ENCODE measurements at regions not wholly inside any gene's neighbourhood (a gene's known extent, or its start where the extent isn't known, plus 50 kb on each side); places are given as distances from the start of the nearest gene placed in this dataset.
A peak's percentile ranks its signal among the peaks of the same experiment; 100 is the strongest.

DNA sequence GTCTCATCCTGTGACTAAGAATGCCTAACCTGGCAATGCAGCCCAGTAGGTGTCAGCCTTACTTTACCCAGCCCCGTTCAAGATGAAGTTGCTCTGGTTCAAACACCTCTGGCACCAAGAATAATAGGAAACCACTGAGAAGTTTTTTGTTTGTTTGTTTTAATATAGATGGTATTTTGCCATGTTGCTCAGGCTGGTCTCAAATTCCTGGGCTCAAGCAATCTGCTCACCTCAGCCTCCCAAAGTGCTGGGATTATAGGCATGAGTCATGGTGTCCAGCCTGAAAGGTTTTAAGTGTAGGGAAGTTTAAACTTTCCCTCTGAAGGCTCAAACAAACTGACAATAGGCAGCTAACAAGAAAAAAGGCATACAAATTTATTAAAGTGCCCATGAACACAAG is 51.2 kb upstream of the ABCC4 start:
- DNase-seq = no peak

DNA sequence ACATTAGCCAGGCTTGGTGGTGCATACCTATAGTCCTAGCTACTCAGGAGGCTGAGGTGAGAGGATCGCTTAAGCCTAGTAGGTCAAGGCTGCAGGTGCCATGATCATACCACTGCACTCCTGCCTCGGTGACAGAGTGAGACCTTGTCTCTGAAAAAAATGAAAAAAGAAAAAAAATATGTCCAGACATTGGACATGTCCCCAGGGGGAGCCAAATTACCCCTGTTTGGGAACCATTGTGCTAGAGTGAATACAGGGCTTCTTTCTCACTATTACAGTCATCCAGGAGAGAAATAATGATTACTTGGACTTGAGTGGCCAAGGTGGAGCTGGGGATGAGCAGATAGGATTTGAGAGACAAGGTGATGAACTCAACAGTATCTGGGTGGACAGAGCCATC is 52.9 kb upstream of the ABCC4 start:
- no peak for DNase-seq

DNA sequence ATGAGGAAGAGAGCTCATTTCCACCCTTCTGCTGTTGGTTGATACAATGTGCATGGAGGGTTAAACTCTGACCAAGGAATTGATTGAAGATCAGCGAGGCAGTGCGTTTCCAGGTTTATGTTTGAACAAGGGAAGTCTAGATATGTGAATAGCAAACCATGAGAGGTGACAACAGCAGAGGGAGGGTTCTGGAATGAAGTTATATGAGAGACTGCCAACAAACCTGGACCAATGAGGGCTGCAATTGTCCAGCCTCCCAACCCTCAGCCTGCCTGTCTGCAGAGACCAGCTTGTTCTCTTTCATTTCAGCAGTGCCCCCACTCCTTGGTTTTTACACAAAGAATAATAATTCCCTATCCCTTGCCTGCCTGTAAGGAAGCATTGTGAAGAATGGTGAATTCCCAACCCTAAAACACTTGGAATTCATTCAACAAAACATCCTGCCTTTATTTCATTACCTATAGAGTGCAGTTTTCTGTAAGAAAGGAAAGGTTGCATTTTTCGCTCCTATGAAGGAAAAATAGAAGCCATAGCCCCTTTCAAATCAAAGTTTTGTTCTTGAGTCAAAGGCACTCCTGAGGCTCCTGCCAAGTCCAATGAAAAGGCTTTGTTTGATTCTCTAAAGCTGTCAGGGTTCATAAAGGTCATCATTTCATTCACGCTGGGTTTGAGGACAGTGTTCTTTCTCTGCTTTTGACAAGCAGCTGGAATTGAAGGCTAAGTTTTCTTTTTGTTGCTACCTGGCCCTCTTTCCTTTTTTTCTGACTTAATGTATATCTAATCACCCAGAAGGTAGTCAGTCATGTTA is 53.6 kb upstream of the ABCC4 start:
- no peak for DNase-seq

DNA sequence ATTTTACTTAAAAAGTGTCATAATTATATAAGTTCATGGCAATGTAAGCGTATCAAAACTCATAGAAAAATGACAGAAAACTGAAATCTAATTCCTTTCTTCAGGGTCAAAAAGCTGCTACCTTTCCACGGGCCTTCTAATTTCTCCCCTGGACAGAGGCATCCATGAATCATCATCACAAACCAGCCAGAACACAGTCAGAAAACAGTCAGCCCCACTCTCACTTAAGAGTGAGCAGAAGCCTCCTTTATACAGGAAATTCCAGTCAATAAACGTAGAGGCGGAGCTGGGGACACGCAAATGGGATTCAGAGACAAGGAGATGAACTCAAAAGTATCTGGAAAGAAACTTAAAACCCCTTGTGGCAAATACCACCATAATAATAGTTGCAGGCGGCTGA is 54.2 kb upstream of the ABCC4 start:
- DNase-seq = no peak

DNA sequence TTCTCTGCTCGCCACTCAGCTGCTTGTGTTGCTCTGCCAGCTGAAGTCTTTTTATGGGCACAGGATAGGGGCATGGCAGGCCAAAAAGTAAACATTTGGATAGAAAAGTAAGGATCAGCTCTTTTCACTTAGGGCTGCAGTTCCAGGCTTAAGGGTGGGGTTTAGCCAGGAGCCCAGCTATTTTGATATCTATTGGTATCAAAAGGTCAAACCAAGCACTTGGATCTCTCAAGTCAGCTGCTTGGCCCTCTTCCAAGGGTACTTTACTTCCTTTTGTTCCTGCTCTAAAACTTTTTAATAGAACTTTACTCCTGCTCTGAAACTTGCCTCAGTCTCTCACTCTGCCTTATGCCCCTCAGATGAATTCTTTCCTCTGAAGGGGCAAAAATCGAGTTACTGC is 55.7 kb upstream of the ABCC4 start:
- peak; percentile 47 for DNase-seq

DNA sequence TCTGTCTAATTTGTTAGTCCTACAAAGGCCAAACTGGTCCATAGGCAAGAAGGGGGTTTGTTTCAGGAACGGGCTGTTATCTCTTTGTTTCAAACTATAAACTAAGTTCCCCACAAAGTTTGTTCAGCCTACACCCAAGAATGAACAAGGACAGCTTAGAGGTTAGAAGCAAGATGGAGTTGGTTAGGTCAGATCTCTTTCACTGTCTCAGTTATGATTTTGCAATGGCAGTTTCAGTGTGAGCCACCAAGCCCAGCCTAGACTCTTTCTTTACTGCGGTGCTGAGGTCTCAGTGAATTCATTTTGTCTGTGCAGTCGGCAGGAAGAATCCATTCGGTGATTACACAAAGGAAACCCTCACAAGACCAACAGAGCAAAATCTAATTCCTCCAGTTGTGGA is 56.6 kb upstream of the ABCC4 start:
- no peak for DNase-seq

DNA sequence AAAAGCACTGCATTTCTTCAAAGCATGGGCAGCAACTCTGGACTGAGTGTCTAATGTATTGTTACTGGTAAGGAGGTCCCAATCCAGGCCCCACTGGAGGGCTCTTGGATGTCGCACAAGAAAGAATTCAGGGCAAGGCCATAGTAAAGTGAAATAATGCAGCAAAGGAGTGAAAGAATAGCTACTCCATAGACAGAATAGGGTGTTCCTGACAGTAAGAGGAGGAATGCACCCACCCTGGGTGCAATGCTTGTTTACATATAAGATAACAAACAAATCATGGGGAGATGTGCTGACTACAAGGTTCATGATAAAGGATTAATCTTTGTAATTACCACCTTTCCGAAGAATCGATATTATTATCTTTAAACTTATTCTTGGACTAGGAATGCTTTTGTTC is 58.8 kb upstream of the ABCC4 start:
- DNase-seq = no peak

DNA sequence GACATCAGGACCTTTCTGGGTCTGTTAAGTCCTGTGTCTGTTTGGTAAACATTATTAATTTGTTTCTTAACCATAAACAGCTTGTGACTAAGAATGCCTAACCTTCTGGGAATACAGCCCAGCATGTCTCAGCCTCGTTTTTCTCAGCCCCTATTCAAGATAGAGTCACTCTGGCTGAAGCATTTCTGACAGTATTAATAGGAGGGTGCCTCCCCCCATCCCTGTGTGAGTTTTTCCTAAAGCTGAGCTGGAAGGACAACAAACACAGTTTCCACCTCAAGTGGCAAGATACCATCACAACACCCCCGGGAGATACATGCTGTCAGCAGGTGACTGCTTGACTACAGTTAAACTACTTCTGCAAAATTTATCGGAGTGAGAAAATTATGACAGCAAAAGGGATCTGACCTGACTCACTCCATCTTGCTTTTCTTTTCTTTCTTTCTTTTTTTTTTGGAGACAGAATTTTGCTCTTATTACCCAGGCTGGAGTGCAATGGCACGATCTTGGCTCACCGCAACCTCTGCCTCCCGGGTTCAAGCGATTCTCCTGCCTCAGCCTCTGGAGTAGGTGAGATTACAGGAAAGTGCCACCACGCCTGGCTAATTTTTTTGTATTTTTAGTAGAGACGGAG is 59.3 kb upstream of the ABCC4 start:
- no peak for DNase-seq

DNA sequence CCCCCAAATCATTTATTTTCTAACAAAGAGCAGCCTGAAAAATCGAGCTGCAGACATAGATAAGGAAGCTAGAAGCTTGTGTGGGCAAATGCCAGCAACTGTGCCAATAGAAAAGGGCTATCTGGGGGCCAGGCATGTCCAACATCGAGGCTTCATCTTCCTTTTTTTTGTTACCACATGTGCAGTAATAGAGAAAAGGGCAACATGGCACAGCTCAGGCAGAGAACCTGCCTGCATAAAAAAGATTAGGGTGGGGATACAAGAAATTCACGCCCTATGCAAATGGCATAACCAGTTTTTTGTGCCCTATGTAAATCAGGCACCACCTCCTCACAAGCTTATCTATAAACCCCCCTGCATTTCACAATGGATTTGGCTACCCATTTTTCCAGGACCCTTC is 60.4 kb upstream of the ABCC4 start:
- DNase-seq = no peak

DNA sequence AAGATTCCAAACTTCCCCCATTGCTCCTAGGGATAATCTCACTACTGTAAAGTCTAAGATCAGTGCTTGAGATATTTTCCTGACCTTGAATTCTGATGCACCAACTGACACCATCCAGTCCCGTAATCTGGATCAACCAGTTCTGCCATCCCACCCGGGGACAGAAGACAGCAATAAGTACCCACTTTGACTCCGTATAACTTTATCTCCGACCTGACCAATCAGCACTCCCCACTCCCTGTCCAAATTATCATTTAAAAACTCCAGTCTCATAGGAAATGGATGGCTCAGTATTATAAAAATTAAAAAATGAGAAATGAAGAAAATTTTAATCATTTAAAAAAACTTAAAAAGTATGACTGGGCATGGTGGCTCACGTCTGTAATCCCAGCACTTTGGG is 61.4 kb upstream of the ABCC4 start:
- no peak for DNase-seq

DNA sequence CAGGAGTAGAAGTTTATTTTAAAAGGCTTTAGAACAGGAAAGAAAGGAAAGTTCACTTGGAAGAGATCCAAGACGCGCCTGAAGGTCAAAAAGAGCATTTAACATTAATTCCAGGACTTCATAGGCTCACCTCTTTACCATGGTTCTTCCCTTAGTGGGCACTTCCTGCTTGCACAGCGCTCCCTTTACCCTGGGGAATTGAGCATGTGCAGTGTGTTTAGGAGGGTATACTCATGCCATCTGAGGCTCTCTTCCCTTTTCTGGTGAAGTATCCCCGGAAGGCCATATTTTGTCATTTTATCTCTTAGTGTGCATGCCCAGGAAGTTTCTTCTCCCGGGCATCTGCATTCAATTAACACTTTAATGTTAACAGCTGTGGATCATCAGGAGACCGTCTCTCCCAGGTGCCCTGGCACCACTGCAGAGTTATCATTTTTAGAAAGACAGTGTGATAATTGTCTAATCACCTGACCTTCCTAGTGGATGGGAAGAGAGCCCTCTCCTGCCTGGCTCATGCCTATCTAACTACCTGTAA is 66.1 kb upstream of the ABCC4 start:
- DNase-seq = peak; percentile 7

DNA sequence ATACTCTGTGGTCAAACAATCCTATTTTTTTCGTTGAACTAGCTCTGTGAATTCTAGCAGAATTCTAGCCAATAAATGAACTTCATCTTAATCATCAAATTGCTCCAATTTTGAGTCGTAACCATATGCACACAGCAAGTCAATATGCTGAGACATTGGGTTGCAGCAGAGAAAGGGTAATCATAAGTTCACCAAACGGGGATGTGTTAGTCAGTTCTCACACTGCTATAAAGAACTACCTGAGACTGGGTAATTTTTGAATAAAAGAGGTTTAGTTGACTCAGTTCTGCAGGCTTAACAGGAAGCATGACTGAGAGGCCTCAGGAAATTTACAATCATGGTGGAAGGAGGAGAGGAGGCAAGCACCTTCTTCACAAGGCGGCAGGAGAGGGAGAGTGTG is 67.7 kb upstream of the ABCC4 start:
- DNase-seq = no peak

DNA sequence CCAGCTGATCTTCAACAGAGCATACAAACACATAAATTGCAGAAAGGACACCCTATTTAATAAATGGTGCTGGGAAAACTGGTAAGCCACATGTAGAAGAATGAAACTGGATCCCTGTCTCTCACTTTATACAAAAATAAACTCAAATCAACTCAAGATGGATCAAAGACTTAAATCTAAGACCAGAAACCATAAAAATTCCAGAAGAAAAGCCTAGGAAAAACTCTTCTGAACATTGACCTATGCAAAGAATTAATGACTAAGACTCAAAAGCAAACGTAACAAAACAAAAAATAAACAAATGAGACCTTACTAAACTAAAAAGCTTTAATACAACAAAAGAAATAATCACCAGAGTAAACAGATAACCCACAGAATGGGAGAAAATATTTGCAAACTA is 74.5 kb upstream of the ABCC4 start:
- no peak for DNase-seq

DNA sequence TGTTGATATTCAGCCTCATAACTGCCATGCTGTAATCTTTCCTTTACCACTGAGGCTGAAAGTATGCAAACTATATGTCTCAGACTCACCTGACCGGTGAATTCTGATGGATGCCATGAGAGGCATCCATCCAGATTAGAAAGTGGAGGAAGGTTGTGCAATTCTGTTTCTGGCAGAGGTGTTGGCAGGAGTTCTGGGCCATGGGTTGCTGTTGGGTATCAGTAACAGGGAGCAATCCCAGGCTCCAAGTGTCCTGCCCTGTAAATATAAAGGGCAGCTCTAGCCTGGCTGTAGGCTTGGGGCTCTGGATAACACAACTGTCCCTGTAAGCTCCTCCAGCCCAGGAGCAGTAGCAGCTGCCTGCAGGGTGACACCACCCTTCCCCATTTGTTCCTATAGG is 77.4 kb upstream of the ABCC4 start:
- DNase-seq = no peak

DNA sequence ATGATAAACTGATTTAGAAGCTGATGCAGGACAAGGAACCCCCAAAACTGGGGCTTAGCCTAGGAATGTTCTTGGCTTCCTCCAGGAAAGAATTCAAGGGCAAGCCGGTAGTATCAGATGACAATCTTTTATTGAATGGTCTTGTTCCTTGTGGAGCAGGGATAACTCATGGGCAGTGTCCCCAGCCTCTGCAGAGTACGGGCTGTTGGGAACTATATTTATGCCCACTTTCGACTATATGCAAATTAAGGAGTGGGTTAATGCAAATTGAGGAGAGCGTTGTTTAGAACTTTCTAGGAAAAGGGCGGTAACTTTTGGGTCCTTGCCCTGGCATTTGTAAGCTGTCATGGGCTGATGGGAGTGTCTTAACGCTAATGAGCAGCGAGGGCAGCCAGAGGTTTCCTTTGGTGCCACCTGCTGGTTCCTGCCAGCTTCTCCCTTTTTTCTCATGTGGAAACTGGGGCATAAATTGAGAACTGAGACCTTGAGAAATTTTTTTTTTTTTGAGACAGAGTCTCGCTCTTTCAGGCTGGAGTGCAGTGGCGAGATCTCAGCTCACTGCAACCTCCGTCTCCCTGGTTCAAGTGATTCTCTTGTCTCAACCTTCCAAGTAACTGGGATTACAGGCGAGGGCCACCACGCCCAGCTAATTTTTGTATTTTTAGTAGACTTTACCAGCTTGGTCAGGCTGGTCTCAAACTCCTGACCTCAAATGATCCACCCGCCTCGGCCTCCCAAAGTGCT is 79.4 kb upstream of the ABCC4 start:
- peak; percentile 86 for DNase-seq

DNA sequence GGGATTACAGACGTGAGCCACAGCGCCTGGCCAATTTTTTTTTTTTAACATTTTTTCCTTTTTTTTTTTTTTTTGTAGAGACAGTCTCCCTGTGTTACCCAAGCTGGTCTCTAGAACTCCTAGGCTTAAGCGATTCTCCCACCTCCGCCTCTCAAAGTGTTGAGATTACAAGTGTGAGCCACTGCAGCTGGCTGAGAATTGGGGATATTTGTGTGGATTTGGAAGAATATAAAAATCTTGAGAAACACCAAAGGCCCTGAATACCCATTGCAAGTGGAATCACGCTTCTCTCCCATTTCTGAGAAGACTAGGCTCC is 79.9 kb upstream of the ABCC4 start:
- DNase-seq = no peak

DNA sequence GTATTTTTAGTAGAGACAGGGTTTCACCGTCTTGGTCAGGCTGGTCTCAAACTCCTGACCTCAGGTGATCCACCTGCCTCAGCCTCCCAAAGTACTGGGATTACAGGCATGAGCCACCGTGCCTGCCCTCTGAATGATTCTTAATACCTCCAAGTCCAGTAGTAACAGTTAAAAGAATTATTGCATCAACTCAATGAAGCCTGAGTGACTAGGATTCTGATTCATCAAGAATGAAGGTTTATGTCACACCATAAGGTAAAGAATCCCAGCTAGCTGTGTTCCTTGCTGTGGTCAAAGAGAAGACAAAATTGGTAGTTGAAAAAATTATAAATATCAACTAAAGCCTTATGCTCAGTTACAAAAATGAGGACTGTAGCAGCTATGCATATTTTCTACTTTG is 81.2 kb upstream of the ABCC4 start:
- no peak for DNase-seq

DNA sequence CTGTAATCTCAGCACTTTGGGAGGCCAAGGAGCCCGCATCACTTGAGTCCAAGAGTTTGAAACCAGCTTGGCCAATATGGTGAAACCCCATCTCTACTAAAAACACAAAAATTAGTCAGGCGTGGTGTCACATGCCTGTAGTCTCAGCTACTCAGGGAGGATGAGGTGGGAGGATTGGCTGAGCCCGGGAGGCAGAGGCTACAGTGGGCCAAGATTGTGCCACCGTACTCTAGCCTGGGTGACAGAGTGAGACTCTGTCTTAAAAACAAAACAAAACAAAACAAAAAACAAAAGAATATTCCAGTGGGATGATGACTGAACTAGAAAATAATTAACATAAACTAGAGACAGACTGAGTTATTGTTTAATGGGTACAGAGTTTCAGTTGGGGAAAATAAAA is 81.7 kb upstream of the ABCC4 start:
- no peak for DNase-seq

DNA sequence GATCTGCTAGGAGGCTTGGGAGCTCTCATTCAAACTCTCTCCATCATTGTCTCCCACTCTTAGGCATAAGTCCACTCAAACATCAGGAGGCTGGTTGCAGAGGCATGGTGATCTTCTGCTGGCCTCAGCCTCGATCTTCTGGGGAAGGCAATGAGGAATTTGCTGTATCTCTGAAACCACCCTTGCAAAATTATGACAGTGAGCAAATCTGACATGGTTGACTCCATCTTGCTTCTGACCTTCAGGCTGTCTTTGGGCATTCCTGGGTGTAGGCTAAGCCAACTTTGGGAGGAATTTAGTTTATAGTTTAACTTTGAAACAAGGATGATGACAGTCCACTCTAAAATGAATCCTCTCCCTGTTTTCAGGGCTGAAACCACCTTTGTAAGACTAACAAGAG is 84.1 kb upstream of the ABCC4 start:
- no peak for DNase-seq

DNA sequence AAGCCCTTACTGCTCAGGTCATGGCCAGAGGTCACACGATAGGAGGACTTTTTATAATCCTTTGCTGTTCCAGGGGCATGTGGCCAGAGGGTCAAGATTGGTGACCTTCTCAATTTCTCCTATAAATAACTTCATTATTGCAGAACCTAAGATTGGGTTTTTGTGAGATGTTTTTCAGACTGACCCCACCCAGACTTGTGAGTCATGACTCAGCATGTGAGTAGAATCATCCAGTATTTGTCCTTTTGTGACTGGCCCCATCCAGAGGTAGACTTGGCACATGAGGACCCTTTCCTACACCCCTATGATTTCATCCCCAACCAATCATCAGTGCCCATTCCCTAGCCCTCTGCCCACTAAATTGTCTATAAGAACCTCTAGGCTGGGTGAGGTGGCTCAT is 84.5 kb upstream of the ABCC4 start:
- no peak for DNase-seq

DNA sequence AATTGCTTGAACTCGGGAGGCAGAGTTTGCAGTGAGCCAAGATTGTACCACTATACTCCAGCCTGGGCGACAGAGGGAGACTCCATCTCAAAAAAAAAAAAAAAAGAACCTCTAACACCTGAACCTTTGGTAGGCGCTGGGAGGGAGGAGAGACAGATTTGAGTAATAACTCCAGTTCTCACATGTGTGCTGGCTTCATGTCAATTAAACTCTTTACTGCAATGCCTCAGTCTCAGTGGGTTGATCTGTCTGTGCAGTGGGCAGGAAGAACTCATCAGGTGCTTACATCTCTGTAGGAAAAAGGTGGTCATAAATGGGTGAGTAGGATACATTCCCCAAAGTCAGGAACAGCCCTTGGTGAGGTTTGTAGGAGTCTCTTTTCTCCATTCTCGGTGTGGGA is 85.1 kb upstream of the ABCC4 start:
- DNase-seq = no peak

DNA sequence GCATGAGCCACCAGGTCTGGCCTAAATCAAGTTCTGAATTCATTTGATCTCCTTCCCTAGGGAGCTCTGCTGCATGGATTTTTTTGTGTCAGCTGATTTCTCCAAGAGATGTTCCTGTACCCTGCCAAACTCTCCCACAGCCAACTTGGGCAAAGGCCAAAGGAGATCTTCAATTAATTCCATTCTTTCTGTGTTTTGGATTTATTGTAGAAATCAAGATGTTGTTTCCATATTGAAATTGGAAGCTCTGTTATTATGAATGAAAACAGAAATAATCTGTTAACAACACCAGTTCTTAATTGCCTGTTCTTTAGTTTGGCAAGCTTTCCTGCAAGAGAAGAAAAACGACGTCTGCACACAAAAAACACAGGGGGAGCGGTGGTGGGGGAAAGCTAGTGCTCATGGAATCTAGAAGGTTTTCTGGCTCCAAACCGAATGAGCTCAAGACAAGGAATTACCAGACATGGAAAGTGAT is 86.5 kb upstream of the ABCC4 start:
- DNase-seq = no peak

DNA sequence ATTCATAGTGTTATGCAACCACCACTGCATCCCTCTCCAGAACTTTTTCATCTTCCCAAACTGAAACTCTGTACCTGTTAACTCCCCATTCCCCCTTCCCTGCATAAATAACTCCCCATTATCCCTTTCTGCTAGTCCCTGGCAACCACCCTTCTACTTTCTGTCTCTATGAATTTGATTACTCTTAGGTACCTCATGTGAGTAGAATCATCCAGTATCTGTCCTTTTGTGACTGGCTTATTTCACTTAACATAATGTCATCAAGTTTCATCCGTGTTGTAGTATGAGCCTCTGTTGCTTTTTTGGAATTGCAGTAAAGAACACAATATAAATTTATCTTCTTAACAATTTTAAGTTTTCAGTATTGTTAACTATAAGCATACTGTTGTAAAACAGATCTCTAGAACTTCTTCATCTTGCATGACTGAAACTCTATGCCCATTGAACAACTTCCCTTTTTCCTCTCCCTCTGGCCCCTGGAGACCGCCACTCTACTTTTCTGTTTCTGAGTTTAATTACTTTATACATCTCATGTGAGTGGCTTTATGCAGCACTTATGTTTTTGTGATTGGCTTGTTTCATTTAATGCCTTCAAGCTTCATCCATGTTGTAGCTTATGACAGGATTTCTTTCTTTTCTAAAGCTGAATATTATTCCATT is 87.3 kb upstream of the ABCC4 start:
- DNase-seq = no peak

DNA sequence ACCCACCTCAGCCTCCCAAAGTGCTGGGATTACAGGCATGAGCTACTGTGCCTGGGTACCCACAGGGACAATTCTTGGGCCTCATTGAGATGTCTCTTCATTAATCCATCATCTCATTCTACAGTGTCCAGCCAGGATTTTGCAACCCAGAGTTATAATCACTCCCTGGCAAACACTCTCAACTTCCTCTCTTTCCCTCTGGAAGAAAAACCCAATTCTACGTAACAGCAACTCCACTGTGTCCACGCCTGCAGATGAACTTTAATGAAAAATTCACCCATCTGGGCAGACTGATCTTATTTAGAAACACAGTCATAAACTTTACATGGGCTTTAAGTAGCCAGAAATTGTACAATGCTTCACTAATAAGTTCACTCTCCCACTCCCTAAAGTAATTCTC is 90.1 kb upstream of the ABCC4 start:
- no peak for DNase-seq
